SK-N-SH (cell line): ENCODE measurements at regions not wholly inside any gene's neighbourhood (a gene's known extent, or its start where the extent isn't known, plus 50 kb on each side); places are given as distances from the start of the nearest gene placed in this dataset.

Experiments used
- EZH2phosphoT487 ChIP-seq: fragments of 200-600 bp; sonication (generic); IDR thresholded peaks from 2 replicates; pipeline ENCODE4 v1.6.1; 2017; ENCODE audit warnings: low read depth, mixed run types, mild to moderate bottlenecking, antibody characterized with exemption, moderate library complexity, borderline replicate concordance
- FOXM1 ChIP-seq: IDR thresholded peaks from 2 replicates; pipeline ENCODE4 v1.4.0; 2012; ENCODE audit warnings: low read depth, mild to moderate bottlenecking
- TAF1 ChIP-seq: IDR thresholded peaks from 2 replicates; pipeline ENCODE4 v1.6.1; 2012; ENCODE audit warnings: low read depth, mild to moderate bottlenecking, low read length, moderate library complexity, borderline replicate concordance
- YY1 ChIP-seq: IDR thresholded peaks from 2 replicates; pipeline ENCODE4 v1.4.0; 2012; ENCODE audit warnings: low read depth, mild to moderate bottlenecking
- TF ChIP-seq, protein P1 (sequence below): fragments of 200-600 bp; sonication (generic); IDR thresholded peaks from 2 replicates; pipeline ENCODE4 v1.6.1; 2017; ENCODE audit warnings: antibody characterized with exemption, mild to moderate bottlenecking, moderate library complexity
- TF ChIP-seq, protein P2 (sequence below): fragments of 150-350 bp; IDR thresholded peaks from 2 replicates; pipeline ENCODE4 v1.6.1; 2016; ENCODE audit warnings: mild to moderate bottlenecking, low read depth, low read length
- TF ChIP-seq, protein P3 (sequence below): IDR thresholded peaks from 2 replicates; pipeline ENCODE4 v1.4.0; 2012; ENCODE audit warnings: low read depth, borderline replicate concordance

DNA sequence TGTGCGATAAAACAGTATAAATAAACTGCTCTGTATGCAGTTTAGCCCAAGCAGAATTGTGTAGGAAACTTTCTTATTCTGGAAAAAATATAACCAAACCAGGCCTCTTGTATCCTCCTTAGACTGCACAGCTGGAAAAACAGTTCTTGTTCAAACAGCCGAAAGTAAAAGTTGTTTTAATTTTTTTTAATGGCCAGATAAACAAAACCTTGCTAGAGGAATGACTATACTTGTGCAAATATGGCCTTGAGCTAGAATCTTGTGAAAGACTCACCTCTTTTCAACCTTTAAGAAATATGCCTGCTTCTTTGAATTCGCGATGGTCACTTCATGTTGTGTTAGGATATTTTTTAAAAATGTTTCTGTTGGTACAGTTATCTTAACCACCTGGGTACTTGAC, 114.5 kb upstream of the MAF start:
- TF ChIP-seq, protein P1, sequence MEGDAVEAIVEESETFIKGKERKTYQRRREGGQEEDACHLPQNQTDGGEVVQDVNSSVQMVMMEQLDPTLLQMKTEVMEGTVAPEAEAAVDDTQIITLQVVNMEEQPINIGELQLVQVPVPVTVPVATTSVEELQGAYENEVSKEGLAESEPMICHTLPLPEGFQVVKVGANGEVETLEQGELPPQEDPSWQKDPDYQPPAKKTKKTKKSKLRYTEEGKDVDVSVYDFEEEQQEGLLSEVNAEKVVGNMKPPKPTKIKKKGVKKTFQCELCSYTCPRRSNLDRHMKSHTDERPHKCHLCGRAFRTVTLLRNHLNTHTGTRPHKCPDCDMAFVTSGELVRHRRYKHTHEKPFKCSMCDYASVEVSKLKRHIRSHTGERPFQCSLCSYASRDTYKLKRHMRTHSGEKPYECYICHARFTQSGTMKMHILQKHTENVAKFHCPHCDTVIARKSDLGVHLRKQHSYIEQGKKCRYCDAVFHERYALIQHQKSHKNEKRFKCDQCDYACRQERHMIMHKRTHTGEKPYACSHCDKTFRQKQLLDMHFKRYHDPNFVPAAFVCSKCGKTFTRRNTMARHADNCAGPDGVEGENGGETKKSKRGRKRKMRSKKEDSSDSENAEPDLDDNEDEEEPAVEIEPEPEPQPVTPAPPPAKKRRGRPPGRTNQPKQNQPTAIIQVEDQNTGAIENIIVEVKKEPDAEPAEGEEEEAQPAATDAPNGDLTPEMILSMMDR = no peak
- no peak for TF ChIP-seq TAF1
- TF ChIP-seq EZH2phosphoT487 = no peak
- no peak for TF ChIP-seq YY1
- TF ChIP-seq, protein P2, sequence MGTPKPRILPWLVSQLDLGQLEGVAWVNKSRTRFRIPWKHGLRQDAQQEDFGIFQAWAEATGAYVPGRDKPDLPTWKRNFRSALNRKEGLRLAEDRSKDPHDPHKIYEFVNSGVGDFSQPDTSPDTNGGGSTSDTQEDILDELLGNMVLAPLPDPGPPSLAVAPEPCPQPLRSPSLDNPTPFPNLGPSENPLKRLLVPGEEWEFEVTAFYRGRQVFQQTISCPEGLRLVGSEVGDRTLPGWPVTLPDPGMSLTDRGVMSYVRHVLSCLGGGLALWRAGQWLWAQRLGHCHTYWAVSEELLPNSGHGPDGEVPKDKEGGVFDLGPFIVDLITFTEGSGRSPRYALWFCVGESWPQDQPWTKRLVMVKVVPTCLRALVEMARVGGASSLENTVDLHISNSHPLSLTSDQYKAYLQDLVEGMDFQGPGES = no peak
- TF ChIP-seq, protein P3, sequence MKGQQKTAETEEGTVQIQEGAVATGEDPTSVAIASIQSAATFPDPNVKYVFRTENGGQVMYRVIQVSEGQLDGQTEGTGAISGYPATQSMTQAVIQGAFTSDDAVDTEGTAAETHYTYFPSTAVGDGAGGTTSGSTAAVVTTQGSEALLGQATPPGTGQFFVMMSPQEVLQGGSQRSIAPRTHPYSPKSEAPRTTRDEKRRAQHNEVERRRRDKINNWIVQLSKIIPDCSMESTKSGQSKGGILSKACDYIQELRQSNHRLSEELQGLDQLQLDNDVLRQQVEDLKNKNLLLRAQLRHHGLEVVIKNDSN = no peak
- TF ChIP-seq FOXM1 = no peak
